GM12878 (cell line): ENCODE measurements at regions not wholly inside any gene's neighbourhood (a gene's known extent, or its start where the extent isn't known, plus 50 kb on each side); places are given as distances from the start of the nearest gene placed in this dataset.

Source experiments
- ATAC-seq: fragments of 200-7000 bp; cut with Tn5 transposase; 3 replicates; pipeline ENCODE4 v1.9.1; 2020; ENCODE audit warnings: mild to moderate bottlenecking, moderate library complexity
- BruUV-seq: library from RNA; stranded (reverse); fragments of 400-500 nt; replicated peaks from 2 replicates; lab custom pipeline; 2021; lab: Mats Ljungman, UMichigan
- CTCF ChIA-PET: fragments of 300-600 bp; sonication (Branson Sonifier 250); formaldehyde crosslinking; extraction: SDS; loops from one replicate; lab custom pipeline; 2021; ENCODE audit warnings: inconsistent platforms; lab: Yijun Ruan, JAX
- POLR2A ChIA-PET: fragments of 350-600 bp; formaldehyde crosslinking; extraction: SDS; loops from one replicate; lab custom pipeline; 2021; ENCODE audit warnings: inconsistent platforms; lab: Charles Lee
- RAD21 ChIA-PET: fragments of 300-600 bp; sonication (Branson Sonifier 250); formaldehyde crosslinking; loops from one replicate; lab custom pipeline; 2023; ENCODE audit warnings: antibody characterized with exemption; ENCODE audit not compliant: unreplicated experiment; lab: Charles Lee
- SMC1A ChIA-PET: fragments of 300-600 bp; sonication (Branson Sonifier 250); formaldehyde crosslinking; loops from one replicate; lab custom pipeline; 2023; ENCODE audit not compliant: unreplicated experiment, uncharacterized antibody; lab: Charles Lee
- DNase-seq: peaks from one replicate; pipeline ENCODE4 v3.0.0-alpha.2; 2011; ENCODE audit warnings: low read depth, low spot score
- FAIRE-seq: peaks from 3 replicates; lab custom pipeline; 2011; peaks lifted over from hg19 to GRCh38; lab: Jason Lieb, UNC
- H2AFZ ChIP-seq: 2 replicates; pipeline ENCODE4 v1.6.0; 2011; ENCODE audit warnings: low read depth, low read length, control low read depth; ENCODE audit not compliant: control insufficient read depth
- H3K27ac ChIP-seq: 2 replicates; pipeline ENCODE4 v1.5.1; 2011; ENCODE audit warnings: control low read depth; ENCODE audit not compliant: control insufficient read depth, insufficient read depth
- H3K27me3 ChIP-seq, 2 experiments: replicated peaks in 1 of 2; 2 replicates each; pipeline versions ENCODE4 v1.6.0 to v1.6.1; 2011; ENCODE audit warnings: low read length in 1 of 2; ENCODE audit not compliant: control insufficient read depth in 2 of 2, insufficient read depth in 2 of 2
- H3K36me3 ChIP-seq, 2 experiments: 2 replicates each; pipeline ENCODE4 v1.5.1; 2011; ENCODE audit warnings: low read length in 1 of 2; ENCODE audit not compliant: control insufficient read depth in 2 of 2, insufficient read depth in 2 of 2
- H3K4me1 ChIP-seq: 2 replicates; pipeline ENCODE4 v1.6.1; 2011; ENCODE audit warnings: mild to moderate bottlenecking, low read length, moderate library complexity, mixed read lengths; ENCODE audit not compliant: control insufficient read depth, insufficient read depth
- H3K4me2 ChIP-seq: 2 replicates; pipeline ENCODE4 v1.6.0; 2011; ENCODE audit warnings: control low read depth; ENCODE audit not compliant: control insufficient read depth, insufficient read depth
- H3K4me3 ChIP-seq: fragments of 200-600 bp; sonication (generic); 2 replicates; pipeline ENCODE4 v1.5.1; 2016
- H3K79me2 ChIP-seq: 2 replicates; pipeline ENCODE4 v1.6.0; 2011; ENCODE audit warnings: low read length; ENCODE audit not compliant: control insufficient read depth, insufficient read depth
- H3K9ac ChIP-seq: 2 replicates; pipeline ENCODE4 v1.8.0; 2011; ENCODE audit warnings: low read length, control low read depth, mixed read lengths; ENCODE audit not compliant: control insufficient read depth, insufficient read depth
- H3K9me3 ChIP-seq: replicated peaks from 3 replicates; pipeline ENCODE4 v1.5.1; 2011; ENCODE audit warnings: mild to moderate bottlenecking, low read length; ENCODE audit not compliant: control insufficient read depth, insufficient read depth
- H4K20me1 ChIP-seq: 2 replicates; pipeline ENCODE4 v1.6.0; 2011; ENCODE audit not compliant: control insufficient read depth, insufficient read depth
- BMI1 ChIP-seq: fragments of 450-650 bp; IDR thresholded peaks from 2 replicates; pipeline ENCODE4 v1.6.1; 2016; ENCODE audit warnings: mild to moderate bottlenecking, moderate library complexity, borderline replicate concordance
- BRCA1 ChIP-seq: IDR thresholded peaks from 2 replicates; pipeline ENCODE4 v1.6.1; 2011; ENCODE audit warnings: low read depth, low read length, improper control_type of control experiment
- HCFC1 ChIP-seq: fragments of 150-350 bp; IDR thresholded peaks from 2 replicates; pipeline ENCODE4 v1.6.1; 2014; ENCODE audit warnings: low read length
- IKZF2 ChIP-seq, 2 experiments: fragments of 450-650 bp; IDR thresholded peaks; 2 replicates each; pipeline ENCODE4 v1.6.1; 2017; ENCODE audit warnings: mild to moderate bottlenecking in 2 of 2, moderate library complexity in 2 of 2
- NFYB ChIP-seq: IDR thresholded peaks from 2 replicates; pipeline ENCODE4 v1.6.1; 2011; ENCODE audit warnings: low read depth, mild to moderate bottlenecking, low read length, improper control_type of control experiment, moderate library complexity; ENCODE audit not compliant: insufficient read depth
- PAX8 ChIP-seq: fragments of 450-650 bp; IDR thresholded peaks from 2 replicates; pipeline ENCODE4 v1.6.1; 2017; ENCODE audit warnings: mild to moderate bottlenecking, moderate library complexity
- POLR2A ChIP-seq: IDR thresholded peaks from 2 replicates; pipeline ENCODE4 v1.6.1; 2011; ENCODE audit warnings: low read depth, mild to moderate bottlenecking, low read length
- RAD21 ChIP-seq: IDR thresholded peaks from 2 replicates; pipeline ENCODE4 v1.6.1; 2011; ENCODE audit warnings: mild to moderate bottlenecking, low read depth, low read length, moderate library complexity; ENCODE audit not compliant: insufficient read depth
- RB1 ChIP-seq: fragments of 450-650 bp; formaldehyde crosslinking; IDR thresholded peaks from 2 replicates; pipeline ENCODE4 v1.6.1; 2017; ENCODE audit warnings: mild to moderate bottlenecking, borderline replicate concordance
- RCOR1 ChIP-seq: conservative IDR thresholded peaks from 2 replicates; pipeline ENCODE4 v1.6.1; 2012; ENCODE audit warnings: low read depth, low read length, improper control_type of control experiment
- SPI1 ChIP-seq: IDR thresholded peaks from 2 replicates; pipeline ENCODE4 v1.6.1; 2011; ENCODE audit warnings: low read depth, mild to moderate bottlenecking, low read length, moderate library complexity, borderline replicate concordance; ENCODE audit not compliant: insufficient read depth
- SREBF2 ChIP-seq: IDR thresholded peaks from 2 replicates; pipeline ENCODE4 v1.6.1; 2012; ENCODE audit warnings: mild to moderate bottlenecking, low read length
- STAT1 ChIP-seq: fragments of 450-650 bp; conservative IDR thresholded peaks from 2 replicates; pipeline ENCODE4 v1.6.1; 2014; ENCODE audit warnings: antibody characterized with exemption, mild to moderate bottlenecking
- ZSCAN29 ChIP-seq: fragments of 450-650 bp; IDR thresholded peaks from 2 replicates; pipeline ENCODE4 v1.6.1; 2017; ENCODE audit warnings: mild to moderate bottlenecking, moderate library complexity
- WGBS: methylation state at CpG from one replicate; pipeline ENCODE4 v1.1.6; 2016; ENCODE audit warnings: low lambda C conversion rate; ENCODE audit not compliant: insufficient replicate concordance, insufficient coverage; ENCODE audit errors: missing lambda C conversion rate; 5-methylcytosine and 5-hydroxymethylcytosine counted together
- in situ Hi-C: fragments of 300-500 bp; cut with MboI; formaldehyde crosslinking; loops from 9 replicates; pipeline ENCODE4 v1.14.3; 2018; ENCODE audit warnings: mixed read lengths
- intact Hi-C: fragments of 100-400 bp; cut with micrococcal nuclease; formaldehyde crosslinking; loops from one replicate; pipeline ENCODE4 v1.14.2; 2022; ENCODE audit not compliant: unreplicated experiment
- TF ChIP-seq, protein P1 (sequence below): fragments of 450-650 bp; IDR thresholded peaks from 2 replicates; pipeline ENCODE4 v1.6.1; 2017; ENCODE audit warnings: mild to moderate bottlenecking, low read depth, inconsistent platforms; ENCODE audit not compliant: poor library complexity, severe bottlenecking
- TF ChIP-seq, protein P2 (sequence below): fragments of 450-650 bp; IDR thresholded peaks from 2 replicates; pipeline ENCODE4 v1.6.1; 2016; ENCODE audit warnings: mild to moderate bottlenecking
- TF ChIP-seq, protein P3 (sequence below): fragments of 450-650 bp; IDR thresholded peaks from 2 replicates; pipeline ENCODE4 v1.6.1; 2018; ENCODE audit warnings: borderline replicate concordance, mild to moderate bottlenecking; ENCODE audit not compliant: partially characterized antibody
- TF ChIP-seq, protein P4 (sequence below): IDR thresholded peaks from 2 replicates; pipeline ENCODE4 v1.6.1; 2011; ENCODE audit warnings: borderline replicate concordance, low read depth, mild to moderate bottlenecking, moderate library complexity, low read length; ENCODE audit not compliant: insufficient read depth, poor library complexity, severe bottlenecking

DNA sequence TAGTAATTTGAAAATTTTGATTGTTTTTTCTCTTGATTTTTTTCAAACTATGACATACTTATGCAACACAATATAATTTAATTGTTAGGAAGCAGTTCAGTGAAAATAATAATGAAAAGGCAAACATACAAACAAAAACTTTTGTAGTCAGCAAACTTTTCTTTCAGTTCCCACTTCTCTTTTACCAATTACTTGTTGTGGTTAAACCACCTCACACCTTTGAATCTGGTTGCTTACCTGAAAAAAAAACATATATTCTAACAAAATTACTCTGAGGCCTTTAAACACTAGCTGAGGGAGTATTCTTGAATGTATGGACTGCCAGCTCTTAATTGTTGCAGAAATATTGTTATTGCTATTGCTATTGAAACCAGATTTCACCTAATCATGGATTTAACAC is 266.2 kb upstream of the SEMA3C start (continued):
- TF ChIP-seq, protein P1, sequence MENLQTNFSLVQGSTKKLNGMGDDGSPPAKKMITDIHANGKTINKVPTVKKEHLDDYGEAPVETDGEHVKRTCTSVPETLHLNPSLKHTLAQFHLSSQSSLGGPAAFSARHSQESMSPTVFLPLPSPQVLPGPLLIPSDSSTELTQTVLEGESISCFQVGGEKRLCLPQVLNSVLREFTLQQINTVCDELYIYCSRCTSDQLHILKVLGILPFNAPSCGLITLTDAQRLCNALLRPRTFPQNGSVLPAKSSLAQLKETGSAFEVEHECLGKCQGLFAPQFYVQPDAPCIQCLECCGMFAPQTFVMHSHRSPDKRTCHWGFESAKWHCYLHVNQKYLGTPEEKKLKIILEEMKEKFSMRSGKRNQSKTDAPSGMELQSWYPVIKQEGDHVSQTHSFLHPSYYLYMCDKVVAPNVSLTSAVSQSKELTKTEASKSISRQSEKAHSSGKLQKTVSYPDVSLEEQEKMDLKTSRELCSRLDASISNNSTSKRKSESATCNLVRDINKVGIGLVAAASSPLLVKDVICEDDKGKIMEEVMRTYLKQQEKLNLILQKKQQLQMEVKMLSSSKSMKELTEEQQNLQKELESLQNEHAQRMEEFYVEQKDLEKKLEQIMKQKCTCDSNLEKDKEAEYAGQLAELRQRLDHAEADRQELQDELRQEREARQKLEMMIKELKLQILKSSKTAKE = no peak
- TF ChIP-seq PAX8 (no peak), SREBF2 (no peak), SPI1 (peak; percentile 42; the same call in 1 of the 2 replicates)
- TF ChIP-seq, all 136 proteins: peak for 3

DNA sequence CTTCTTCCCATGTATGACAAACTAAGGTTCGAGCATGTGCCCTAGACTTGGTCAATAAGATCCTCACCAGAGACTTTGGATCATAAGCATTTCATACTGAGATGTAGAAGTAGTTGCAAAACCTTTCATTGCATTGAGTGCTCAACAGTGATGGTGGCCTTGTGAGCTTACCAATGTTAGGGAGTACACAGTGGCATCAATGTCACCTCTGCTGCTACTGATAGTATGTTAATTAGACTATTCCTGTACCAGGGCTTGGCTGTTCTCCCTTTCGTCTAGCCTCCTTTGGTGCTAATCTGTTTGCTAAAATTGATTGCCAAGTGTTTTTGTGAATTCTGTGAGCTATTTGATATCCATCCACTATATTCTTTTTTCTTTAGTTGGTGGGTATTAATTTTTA is 264.5 kb upstream of the SEMA3C start:
- in situ Hi-C loops = no loop called here
- H3K36me3 ChIP-seq = no peaks in the 10 kb centered on the region
- no peaks in the 10 kb centered on the region for H3K4me1 ChIP-seq
- no peak for FAIRE-seq
- no peak for ATAC-seq
- no peak overlapping the region for H2AFZ ChIP-seq
- no TSS peak for BruUV-seq
- no peak overlapping the region for H3K4me2 ChIP-seq
- ChIA-PET POLR2A (no interaction called here), SMC1A (interaction anchor here (0.5 to 1.9 kb wide), 4 partner anchors 14 to 53 kb away, joined by 3 to 4 read pairs (median 4); no protein-coding TSS in a partner anchor), RAD21 (no interaction called here), CTCF (interaction anchor here (2.6 kb wide), 1 partner anchor 16 kb away, joined by 5 read pairs; no protein-coding TSS in a partner anchor)
- H3K27me3 ChIP-seq = no peaks in the 10 kb centered on the region
- no peak overlapping the region for H3K9ac ChIP-seq
- no peak overlapping the region for H3K4me3 ChIP-seq
- H3K79me2 ChIP-seq = no peaks in the 10 kb centered on the region
- WGBS = 25% methylated on average over 2 of the region's 2 CpGs
- H3K27ac ChIP-seq = no peak overlapping the region
- H4K20me1 ChIP-seq = no peaks in the 10 kb centered on the region
- intact Hi-C loops = no loop called here
- no peaks in the 10 kb centered on the region for H3K9me3 ChIP-seq
- no peak for DNase-seq
- no peak for TF ChIP-seq ZSCAN29
- no peak for TF ChIP-seq RAD21
- no peak for TF ChIP-seq STAT1
- TF ChIP-seq NFYB = no peak
- TF ChIP-seq BMI1 = no peak
- TF ChIP-seq, protein P2, sequence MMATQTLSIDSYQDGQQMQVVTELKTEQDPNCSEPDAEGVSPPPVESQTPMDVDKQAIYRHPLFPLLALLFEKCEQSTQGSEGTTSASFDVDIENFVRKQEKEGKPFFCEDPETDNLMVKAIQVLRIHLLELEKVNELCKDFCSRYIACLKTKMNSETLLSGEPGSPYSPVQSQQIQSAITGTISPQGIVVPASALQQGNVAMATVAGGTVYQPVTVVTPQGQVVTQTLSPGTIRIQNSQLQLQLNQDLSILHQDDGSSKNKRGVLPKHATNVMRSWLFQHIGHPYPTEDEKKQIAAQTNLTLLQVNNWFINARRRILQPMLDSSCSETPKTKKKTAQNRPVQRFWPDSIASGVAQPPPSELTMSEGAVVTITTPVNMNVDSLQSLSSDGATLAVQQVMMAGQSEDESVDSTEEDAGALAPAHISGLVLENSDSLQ = no peak
- TF ChIP-seq IKZF2 (IDR thresholded peaks at IDR 0.05) = no peak
- no peak for TF ChIP-seq RCOR1
- TF ChIP-seq BRCA1 = no peak
- TF ChIP-seq POLR2A = no peak
- no peak for TF ChIP-seq RB1
- no peak for TF ChIP-seq HCFC1
- TF ChIP-seq, protein P3, sequence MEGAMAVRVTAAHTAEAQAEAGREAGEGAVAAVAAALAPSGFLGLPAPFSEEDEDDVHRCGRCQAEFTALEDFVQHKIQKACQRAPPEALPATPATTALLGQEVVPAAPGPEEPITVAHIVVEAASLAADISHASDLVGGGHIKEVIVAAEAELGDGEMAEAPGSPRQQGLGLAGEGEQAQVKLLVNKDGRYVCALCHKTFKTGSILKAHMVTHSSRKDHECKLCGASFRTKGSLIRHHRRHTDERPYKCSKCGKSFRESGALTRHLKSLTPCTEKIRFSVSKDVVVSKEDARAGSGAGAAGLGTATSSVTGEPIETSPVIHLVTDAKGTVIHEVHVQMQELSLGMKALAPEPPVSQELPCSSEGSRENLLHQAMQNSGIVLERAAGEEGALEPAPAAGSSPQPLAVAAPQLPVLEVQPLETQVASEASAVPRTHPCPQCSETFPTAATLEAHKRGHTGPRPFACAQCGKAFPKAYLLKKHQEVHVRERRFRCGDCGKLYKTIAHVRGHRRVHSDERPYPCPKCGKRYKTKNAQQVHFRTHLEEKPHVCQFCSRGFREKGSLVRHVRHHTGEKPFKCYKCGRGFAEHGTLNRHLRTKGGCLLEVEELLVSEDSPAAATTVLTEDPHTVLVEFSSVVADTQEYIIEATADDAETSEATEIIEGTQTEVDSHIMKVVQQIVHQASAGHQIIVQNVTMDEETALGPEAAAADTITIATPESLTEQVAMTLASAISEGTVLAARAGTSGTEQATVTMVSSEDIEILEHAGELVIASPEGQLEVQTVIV = no peak
- TF ChIP-seq, protein P4, sequence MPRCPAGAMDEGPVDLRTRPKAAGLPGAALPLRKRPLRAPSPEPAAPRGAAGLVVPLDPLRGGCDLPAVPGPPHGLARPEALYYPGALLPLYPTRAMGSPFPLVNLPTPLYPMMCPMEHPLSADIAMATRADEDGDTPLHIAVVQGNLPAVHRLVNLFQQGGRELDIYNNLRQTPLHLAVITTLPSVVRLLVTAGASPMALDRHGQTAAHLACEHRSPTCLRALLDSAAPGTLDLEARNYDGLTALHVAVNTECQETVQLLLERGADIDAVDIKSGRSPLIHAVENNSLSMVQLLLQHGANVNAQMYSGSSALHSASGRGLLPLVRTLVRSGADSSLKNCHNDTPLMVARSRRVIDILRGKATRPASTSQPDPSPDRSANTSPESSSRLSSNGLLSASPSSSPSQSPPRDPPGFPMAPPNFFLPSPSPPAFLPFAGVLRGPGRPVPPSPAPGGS = no peak
